Gastrocnemius medialis (tissue), 4 donors: ENCODE measurements at regions not wholly inside any gene's neighbourhood (a gene's known extent, or its start where the extent isn't known, plus 50 kb on each side); places are given as distances from the start of the nearest gene placed in this dataset.

Experiments used
- CTCF ChIP-seq, 5 experiments: fragments of 450-650 bp in 3 of 5; fragments of 200-600 bp in 2 of 5; sonication (generic) in 2 of 5; IDR thresholded peaks in 4 of 5; conservative IDR thresholded peaks in 1 of 5; 1 replicate in 4 of 5; 2 replicates in 1 of 5; pipeline ENCODE4 v1.5.1; 2016 to 2019; ENCODE audit warnings: antibody characterized with exemption in 5 of 5, mild to moderate bottlenecking in 3 of 5, moderate library complexity in 3 of 5
- POLR2A ChIP-seq, 2 donors: fragments of 450-650 bp; IDR thresholded peaks; one replicate each; pipeline ENCODE4 v1.6.1; 2017; ENCODE audit warnings: antibody characterized with exemption in 2 of 2, mild to moderate bottlenecking in 2 of 2, moderate library complexity in 2 of 2

GRCh38 chr3:13748276-13748879 lies 131.5 kb downstream of the WNT7A start:
- TF ChIP-seq POLR2A (IDR thresholded peaks at IDR 0.05) (no peak), CTCF (IDR thresholded peaks at IDR 0.05 in 4 of 5, conservative IDR thresholded peaks at IDR 0.05 in 1 of 5) (no peak)
